GM08714 (cell line): ENCODE measurements at regions not wholly inside any gene's neighbourhood (a gene's known extent, or its start where the extent isn't known, plus 50 kb on each side); places are given as distances from the start of the nearest gene placed in this dataset.

Experiments used
- H3K4me3 ChIP-seq: fragments of 200-500 bp; sonication (Bioruptor generic); 2 replicates; pipeline ENCODE4 v1.5.1; 2014; ENCODE audit warnings: mild to moderate bottlenecking, low read length, inconsistent platforms
- ZNF274 ChIP-seq: IDR thresholded peaks from 2 replicates; pipeline ENCODE4 v1.6.1; 2012; ENCODE audit warnings: mild to moderate bottlenecking, low read depth, low read length

DNA sequence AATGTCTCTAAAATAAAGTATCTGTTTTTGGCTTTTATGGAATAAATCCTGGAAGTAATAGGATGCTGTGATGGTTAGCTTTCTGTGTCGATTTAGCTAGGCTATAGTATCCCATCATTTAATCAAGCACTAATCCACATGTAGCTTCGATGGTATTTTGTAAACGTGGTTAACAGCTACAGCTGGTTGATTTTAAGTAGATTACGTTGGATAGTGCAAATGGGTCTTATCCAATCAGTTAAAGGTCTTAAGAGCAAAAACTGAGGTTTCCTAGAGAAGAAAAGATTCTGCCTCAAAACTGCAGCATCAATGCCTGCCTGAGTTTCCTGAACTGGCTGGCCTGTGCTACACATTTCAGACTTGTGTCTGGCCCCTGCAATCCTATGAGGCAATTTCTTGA is 314.2 kb upstream of the SORL1-AS1 start:
- no peak for TF ChIP-seq ZNF274
- H3K4me3 ChIP-seq: no peak overlapping the region

DNA sequence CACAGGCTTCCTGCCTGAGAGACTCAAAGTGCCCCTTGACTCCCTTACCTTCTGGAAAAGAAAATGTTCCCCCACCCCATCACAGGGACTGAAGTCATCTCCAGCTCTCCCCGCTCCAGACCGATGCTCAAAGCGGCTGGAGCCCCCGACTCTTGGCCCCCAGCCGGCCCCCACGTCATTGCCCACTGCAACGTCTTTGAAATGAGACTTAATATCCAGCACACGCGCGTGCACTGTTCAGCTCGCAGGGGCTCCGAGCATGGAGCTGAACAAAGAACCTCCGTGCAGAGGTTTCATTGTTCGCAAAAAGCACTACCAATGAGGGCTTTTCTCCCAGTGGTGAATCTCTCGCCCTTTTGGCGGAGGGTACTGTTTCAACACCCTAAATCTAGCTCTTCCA is 313.4 kb upstream of the SORL1-AS1 start:
- no peak overlapping the region for H3K4me3 ChIP-seq
- TF ChIP-seq ZNF274: no peak

DNA sequence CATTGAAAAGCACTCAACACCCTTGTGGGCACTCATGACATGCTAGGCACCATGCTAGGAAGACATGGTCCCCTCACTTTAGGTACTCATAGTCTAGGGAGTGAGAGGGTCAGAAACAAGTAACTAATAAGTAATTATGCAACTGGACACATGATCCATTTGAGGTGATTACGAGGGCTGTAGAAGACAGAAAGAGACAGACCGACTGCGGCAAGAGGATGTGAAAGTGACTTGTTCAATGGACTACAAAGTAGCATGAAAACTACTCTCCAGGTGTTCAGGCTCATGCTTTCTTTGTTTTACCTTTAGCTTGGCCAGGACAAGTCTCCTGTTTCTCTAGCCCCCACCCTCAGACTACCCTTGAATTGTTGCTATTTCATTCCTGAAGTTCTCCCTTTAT is 310.8 kb upstream of the SORL1-AS1 start:
- TF ChIP-seq ZNF274: no peak
- H3K4me3 ChIP-seq: no peak overlapping the region

DNA sequence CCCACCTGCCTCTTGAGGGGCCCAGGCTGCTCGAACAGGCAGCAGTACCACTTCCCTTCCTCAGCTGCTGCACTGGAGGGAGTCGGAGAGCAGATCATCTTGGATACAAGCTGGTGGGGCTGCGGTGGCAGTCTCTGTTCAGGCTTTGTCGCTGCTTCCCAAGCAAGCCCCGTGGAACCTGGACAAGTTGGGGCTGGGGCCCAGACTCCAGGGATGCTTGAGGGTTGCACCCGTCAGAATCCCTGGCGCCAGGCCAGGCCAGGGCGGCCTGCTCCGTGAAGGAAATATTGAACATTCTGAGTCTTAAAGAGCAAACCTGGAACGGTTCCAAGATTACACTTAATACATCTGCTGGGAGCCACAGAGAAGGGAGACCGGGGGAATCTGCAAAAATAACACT is 310.1 kb upstream of the SORL1-AS1 start:
- no peak for TF ChIP-seq ZNF274
- no peak overlapping the region for H3K4me3 ChIP-seq

DNA sequence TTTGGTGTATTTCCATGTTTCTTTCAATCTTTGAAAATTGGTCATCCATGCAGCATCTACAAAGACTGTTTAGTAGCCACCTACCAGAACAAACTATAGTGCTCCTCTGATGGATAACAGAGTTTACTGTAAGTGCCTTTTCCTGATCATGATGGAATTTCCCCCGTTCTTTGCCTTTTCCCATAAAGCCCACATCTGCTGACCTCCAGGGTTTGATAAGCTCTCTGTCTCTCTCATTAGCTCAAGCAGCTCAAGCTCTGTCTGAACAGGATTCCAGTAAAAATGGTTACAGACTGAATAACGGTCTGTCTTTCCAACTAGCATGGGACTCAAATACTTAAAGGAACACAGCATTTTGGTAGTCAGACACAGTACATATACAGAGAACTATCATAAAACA is 308.4 kb upstream of the SORL1-AS1 start:
- no peak for TF ChIP-seq ZNF274
- H3K4me3 ChIP-seq: no peak overlapping the region

DNA sequence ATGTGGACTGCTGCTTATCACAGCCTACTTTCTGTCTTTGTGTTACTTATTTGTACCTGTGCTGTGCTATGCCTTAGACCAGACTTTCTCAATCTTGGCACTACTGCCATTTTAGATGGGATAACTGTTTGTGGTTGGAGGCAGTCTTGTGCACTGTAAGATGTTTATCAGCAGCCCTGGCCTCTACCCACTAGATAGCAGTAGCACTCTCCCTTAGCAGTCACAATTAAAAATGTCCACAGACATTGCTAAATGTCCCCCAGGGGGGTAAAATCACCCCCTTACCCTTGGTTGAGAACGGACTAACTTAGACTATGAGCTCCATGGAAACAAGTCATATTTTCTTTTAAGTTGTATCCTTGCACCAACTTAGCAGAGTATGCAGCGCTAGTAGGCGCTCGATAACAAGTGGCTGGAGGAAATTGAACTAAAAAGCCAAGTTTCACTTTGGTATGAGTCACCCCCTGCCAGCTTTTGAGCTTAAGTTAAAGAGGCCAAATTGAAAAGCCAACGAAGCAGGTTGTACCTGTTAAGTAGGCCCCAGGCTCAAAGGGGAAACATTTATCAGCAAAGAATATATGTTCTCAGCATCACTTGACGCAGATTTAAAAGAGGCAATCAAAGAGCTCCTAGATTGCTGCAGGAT is 304.8 kb upstream of the SORL1-AS1 start:
- H3K4me3 ChIP-seq: no peak overlapping the region
- TF ChIP-seq ZNF274: no peak

DNA sequence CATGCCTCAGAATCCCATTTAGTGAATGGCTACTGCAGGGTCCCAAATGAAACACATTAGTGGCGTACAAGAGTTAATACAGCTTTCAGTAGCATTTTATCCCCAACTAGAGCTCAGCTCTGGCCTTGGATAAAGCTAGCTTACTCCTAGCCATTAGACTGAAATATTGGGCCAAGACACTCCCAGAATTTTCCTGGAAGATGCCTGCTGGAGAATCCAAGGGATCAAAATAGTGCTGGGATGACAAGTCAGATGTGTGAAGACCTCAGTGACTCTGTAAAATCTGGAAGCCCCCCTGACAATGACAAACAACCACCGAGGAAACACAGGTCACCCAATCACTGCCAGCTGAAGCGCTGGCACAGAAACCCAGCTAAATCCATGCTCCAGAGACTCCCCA is 303.1 kb upstream of the SORL1-AS1 start:
- no peak for TF ChIP-seq ZNF274
- no peak overlapping the region for H3K4me3 ChIP-seq

DNA sequence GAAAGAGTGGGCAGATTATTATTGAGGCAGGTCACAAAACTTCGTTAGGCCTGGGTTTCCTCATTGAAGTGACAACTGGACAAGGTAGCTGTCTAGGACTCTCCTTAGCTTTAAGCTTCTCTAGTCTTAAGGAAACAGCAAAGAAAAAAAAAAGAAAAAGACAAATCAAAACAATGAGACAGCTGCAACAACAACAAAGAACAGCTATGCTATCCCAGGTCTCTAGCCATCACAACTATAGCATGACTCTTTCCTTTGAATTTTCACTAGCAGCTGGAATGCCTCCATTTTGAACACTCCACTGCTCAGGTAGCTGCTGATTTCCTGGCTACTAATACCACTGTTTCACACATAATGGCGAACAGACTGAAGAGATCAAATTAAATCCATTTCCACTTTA is 302.4 kb upstream of the SORL1-AS1 start:
- TF ChIP-seq ZNF274: no peak
- no peak overlapping the region for H3K4me3 ChIP-seq

DNA sequence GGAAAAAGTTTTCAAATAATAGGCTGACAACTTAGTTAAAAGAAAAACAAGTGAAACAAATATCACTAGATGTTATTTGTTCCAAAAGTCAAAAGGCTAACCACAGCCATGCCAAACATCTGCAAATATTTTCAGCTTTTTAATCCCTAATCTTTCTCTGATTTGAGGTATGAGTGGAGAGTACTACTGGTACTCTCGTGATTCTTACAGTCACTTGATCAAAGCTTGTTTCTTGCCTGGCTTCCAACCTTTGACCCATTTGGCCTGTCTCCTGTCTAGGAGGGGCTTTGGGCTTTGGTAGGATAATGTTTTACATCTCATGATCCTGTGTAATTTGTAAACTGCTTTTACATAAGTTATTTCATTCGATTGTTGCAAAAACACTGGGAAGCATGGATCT is 301.8 kb upstream of the SORL1-AS1 start:
- H3K4me3 ChIP-seq: no peak overlapping the region
- TF ChIP-seq ZNF274: no peak

DNA sequence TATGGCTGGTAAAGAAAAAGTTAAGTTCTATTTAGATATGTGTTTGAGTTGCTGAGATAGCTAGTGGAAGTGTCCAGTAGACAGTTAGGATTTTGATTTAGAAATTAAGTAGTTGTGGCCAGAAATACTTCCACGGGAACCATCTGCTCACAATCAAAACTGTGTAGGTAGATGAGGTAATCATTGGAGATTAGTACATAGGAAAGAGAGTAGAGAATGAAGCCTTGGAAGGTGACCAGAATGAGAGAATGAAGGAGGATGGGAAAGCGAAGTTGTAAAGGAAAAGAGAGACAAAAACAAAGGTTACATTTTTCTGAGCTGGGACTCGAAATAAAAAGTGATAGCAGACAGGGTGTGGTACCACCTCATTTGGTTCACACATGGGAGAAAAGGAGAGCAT is 296.9 kb upstream of the SORL1-AS1 start:
- no peak for TF ChIP-seq ZNF274
- no peak overlapping the region for H3K4me3 ChIP-seq

DNA sequence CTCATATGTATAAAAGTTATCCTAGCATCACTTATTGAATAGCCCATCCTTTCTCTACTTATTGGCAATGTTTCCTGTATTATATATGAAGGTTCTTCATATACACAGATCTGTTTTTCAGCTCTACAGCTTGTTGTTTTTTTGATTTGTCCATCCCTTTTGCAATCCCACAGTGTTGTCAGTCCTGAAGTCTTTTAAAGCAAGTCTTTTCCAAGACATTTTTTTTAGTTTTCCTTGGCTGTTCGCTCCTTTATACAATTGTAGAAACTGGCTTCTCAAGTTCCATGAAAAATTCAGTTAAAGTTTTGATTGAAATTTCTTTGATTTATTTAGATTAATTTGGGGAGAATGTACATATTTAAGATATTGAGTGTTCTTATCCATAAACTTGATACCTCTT is 295.3 kb upstream of the SORL1-AS1 start:
- TF ChIP-seq ZNF274: no peak
- no peak overlapping the region for H3K4me3 ChIP-seq

DNA sequence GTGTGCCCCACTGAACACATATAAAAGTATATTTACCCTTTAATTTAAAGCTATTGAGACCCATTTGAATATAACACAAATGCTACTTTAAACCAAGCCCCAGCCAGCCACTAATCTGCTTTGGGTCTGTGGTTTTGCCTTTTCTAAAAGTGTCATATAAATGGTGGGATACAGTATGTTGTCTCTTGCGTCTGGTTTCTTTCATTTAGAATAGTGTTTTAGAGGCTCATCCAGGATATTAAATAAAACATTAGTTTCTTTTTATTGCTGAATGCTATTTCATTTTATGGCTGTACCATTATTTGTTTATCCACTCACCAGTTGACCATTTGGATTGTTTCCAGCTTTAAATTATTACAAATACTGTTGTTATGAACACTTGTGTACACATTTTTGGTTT is 290.5 kb upstream of the SORL1-AS1 start:
- no peak for TF ChIP-seq ZNF274
- H3K4me3 ChIP-seq: no peak overlapping the region

DNA sequence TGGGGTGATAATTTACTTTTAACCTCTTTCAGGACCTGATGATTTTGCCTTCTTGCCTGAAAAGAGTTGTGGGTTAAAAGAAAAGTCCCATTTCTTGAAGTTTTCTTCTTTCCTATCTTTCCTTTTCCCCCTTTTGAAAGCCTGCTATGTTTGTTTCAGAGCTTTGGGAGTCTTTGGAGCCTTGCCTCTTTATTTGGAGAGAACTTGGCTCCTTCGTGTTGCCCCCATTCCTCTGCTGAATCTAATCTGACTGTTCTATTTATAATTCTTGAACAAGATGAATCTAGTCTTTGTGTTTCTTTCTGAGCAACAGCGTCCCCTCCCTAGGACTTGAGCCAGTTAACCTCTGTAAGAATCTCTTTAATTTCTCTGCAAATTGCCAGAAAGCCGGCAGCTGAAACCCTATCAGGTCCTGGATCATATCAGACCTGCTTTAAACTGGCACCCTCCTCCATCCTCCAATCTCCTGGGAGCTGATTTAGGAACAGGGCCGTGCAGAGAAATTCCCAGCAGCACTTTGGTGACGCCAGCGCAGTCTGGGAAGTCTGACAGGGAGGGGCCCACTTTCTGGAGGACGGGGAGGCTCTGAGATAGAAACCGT is 289.1 kb upstream of the SORL1-AS1 start:
- TF ChIP-seq ZNF274: no peak
- H3K4me3 ChIP-seq: no peak overlapping the region

DNA sequence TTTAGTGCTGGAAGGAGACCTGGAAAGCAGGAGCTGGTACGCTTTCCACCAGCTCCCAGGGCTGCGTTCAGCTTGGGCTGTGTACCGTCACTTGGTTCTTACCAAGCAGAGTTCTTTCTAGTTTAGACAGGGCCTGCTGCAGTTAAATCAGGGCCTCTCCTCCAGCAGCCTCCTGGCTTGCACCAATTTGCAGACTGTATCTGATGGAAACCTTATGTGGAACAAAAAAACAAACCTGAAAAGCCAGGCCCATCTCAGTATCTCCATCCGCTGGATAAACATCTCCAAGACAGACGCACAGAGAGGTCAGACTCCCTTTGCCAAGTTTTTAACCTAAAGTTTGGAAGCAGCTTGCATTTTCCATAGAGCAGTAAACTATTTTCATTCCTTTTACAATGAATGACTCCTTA is 288.6 kb upstream of the SORL1-AS1 start:
- TF ChIP-seq ZNF274: no peak

DNA sequence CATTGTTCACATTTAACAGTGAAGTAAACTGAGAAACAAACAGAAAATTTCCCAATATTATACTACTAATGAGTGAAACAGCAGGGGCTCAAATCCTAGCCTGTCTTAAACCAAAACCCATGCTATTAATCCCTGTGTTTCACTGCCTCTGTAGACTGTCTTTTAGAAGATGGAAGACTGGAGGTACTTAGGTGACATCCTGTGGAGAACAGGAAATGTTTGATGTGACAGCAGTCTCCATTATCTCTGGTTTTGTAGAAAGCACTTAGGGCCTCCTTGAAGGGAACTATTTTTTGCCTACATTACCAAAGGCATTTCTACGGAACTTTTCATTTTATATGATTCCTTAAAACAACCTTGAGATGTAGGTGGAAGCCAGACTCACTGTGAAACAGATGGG is 288.1 kb upstream of the SORL1-AS1 start:
- TF ChIP-seq ZNF274: no peak
- no peak overlapping the region for H3K4me3 ChIP-seq

More for the DNA sequence above, 288.6 kb upstream of the SORL1-AS1 start:
- H3K4me3 ChIP-seq: no peak overlapping the region

DNA sequence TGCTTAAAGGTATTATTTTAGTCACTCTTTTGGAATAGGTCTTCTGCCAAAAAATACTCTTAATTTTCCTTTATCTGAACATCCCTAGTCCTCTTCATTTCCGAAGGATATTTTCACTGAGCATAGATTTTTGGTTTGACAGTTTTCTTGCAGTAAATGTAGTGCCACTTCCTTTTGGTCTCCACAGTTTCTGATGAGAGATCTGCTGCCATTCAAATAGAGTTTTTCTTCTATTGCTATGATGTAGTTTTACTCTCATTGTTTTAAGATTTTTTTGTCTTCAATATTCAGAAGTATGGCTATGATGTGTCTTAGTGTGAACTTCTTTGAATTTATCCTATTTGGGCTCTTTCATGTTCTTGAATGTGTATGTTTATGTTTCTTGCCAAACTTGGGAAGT is 281.1 kb upstream of the SORL1-AS1 start:
- H3K4me3 ChIP-seq: no peak overlapping the region
- TF ChIP-seq ZNF274: no peak
